HG02610 (cell line): ENCODE measurements at regions not wholly inside any gene's neighbourhood (a gene's known extent, or its start where the extent isn't known, plus 50 kb on each side); places are given as distances from the start of the nearest gene placed in this dataset.
A peak's percentile ranks its signal among the peaks of the same experiment; 100 is the strongest.

Source experiments
- ATAC-seq: cut with Tn5 transposase; IDR thresholded peaks from one replicate; pipeline ENCODE4 v1.9.1; 2021; ENCODE audit warnings: mild to moderate bottlenecking, moderate library complexity; ENCODE audit not compliant: unreplicated experiment

GRCh38 chr3:176574786-176575185 lies 622.5 kb downstream of the TBL1XR1 start:
- no peak for ATAC-seq

- ATAC-seq, result no peak
Observed at GRCh38 chr3:176571926-176572325, 625.4 kb downstream of the TBL1XR1 start.

GRCh38 chr3:176570992-176571391 lies 626.3 kb downstream of the TBL1XR1 start:
- ATAC-seq, result no peak

- no peak for ATAC-seq
Observed at GRCh38 chr3:176568189-176568588, 629.1 kb downstream of the TBL1XR1 start.

GRCh38 chr3:176566757-176567156 lies 630.5 kb downstream of the TBL1XR1 start:
- no peak for ATAC-seq

GRCh38 chr3:176562331-176562730 lies 635.0 kb downstream of the TBL1XR1 start:
- no peak for ATAC-seq

GRCh38 chr3:176561826-176562225 lies 635.5 kb downstream of the TBL1XR1 start:
- ATAC-seq, result no peak

- ATAC-seq, result no peak
Observed at GRCh38 chr3:176554791-176555654, 642.3 kb downstream of the TBL1XR1 start.

- ATAC-seq, result no peak
Observed at GRCh38 chr3:176554264-176554663, 643.0 kb downstream of the TBL1XR1 start.

GRCh38 chr3:176526942-176527341 lies 670.3 kb downstream of the TBL1XR1 start:
- no peak for ATAC-seq

GRCh38 chr3:176526225-176526624 lies 671.1 kb downstream of the TBL1XR1 start:
- no peak for ATAC-seq

GRCh38 chr3:176523114-176523513 lies 674.2 kb downstream of the TBL1XR1 start:
- no peak for ATAC-seq

GRCh38 chr3:176522436-176522835 lies 674.8 kb downstream of the TBL1XR1 start:
- no peak for ATAC-seq

GRCh38 chr3:176521531-176522175 lies 675.6 kb downstream of the TBL1XR1 start:
- no peak for ATAC-seq

- ATAC-seq, result no peak
Observed at GRCh38 chr3:176514297-176514696, 683.0 kb downstream of the TBL1XR1 start.

- no peak for ATAC-seq
Observed at GRCh38 chr3:176513604-176514003, 683.7 kb downstream of the TBL1XR1 start.

- ATAC-seq, result no peak
Observed at GRCh38 chr3:176512037-176512436, 685.2 kb downstream of the TBL1XR1 start.

- no peak for ATAC-seq
Observed at GRCh38 chr3:176510097-176510496, 687.2 kb downstream of the TBL1XR1 start.

- ATAC-seq, result no peak
Observed at GRCh38 chr3:176505878-176506621, 691.2 kb downstream of the TBL1XR1 start.

GRCh38 chr3:176491084-176491483 lies 706.2 kb downstream of the TBL1XR1 start:
- no peak for ATAC-seq

- ATAC-seq, result peak; percentile 61
Observed at GRCh38 chr3:176490357-176490756, 706.9 kb downstream of the TBL1XR1 start.

- no peak for ATAC-seq
Observed at GRCh38 chr3:176479248-176479647, 718.0 kb downstream of the TBL1XR1 start.
